Effector memory CD8-positive, alpha-beta T cell (primary cell): ENCODE measurements at regions not wholly inside any gene's neighbourhood (a gene's known extent, or its start where the extent isn't known, plus 50 kb on each side); places are given as distances from the start of the nearest gene placed in this dataset.
A peak's percentile ranks its signal among the peaks of the same experiment; 100 is the strongest.

ENCODE experiments used
- ATAC-seq: fragments of 150-1000 bp; cut with Tn5 transposase; replicated peaks from 2 replicates; pipeline ENCODE4 v1.10.0; 2021; ENCODE audit warnings: mild to moderate bottlenecking, moderate library complexity
- DNase-seq, 3 experiments: peaks; one replicate each; pipeline ENCODE4 v3.0.0; 2021
- H3K27ac Mint-ChIP-seq, 2 donors: one replicate each; pipeline ENCODE4 v1.8.0; 2022; ENCODE audit warnings: mild to moderate bottlenecking in 2 of 2, mixed read lengths in 2 of 2, moderate library complexity in 2 of 2
- H3K27me3 Mint-ChIP-seq, 2 donors: one replicate each; pipeline ENCODE4 v1.8.0; 2022; ENCODE audit warnings: mixed read lengths in 2 of 2
- H3K36me3 Mint-ChIP-seq: one replicate; pipeline ENCODE4 v1.8.0; 2022; ENCODE audit warnings: mild to moderate bottlenecking, moderate library complexity, mixed read lengths; ENCODE audit not compliant: insufficient read depth
- H3K4me1 Mint-ChIP-seq, 2 donors: one replicate each; pipeline ENCODE4 v1.8.0; 2022; ENCODE audit warnings: low read depth in 2 of 2, mixed read lengths in 2 of 2
- H3K4me3 Mint-ChIP-seq, 2 donors: one replicate each; pipeline ENCODE4 v1.8.0; 2022; ENCODE audit warnings: mild to moderate bottlenecking in 2 of 2, mixed read lengths in 2 of 2, moderate library complexity in 2 of 2
- H3K9me3 Mint-ChIP-seq, 2 donors: one replicate each; pipeline ENCODE4 v1.8.0; 2022; ENCODE audit warnings: mixed read lengths in 2 of 2

- H3K9me3 Mint-ChIP-seq, result no peaks in the 10 kb centered on the region
- ATAC-seq (no peak), DNase-seq (no peak)
- H3K4me1 Mint-ChIP-seq, result no peaks in the 10 kb centered on the region
- H3K36me3 Mint-ChIP-seq, result no peaks in the 10 kb centered on the region
- no peak overlapping the region for H3K4me3 Mint-ChIP-seq
- H3K27ac Mint-ChIP-seq, result no peak overlapping the region
- H3K27me3 Mint-ChIP-seq, result no peaks in the 10 kb centered on the region
Observed at GRCh38 chr12:75908961-75909605, 122.5 kb downstream of the PHLDA1 start.

GRCh38 chr12:75905922-75906321 is 125.7 kb downstream of the PHLDA1 start:
- no peak overlapping the region for H3K27ac Mint-ChIP-seq
- H3K9me3 Mint-ChIP-seq, result no peaks in the 10 kb centered on the region
- no peaks in the 10 kb centered on the region for H3K27me3 Mint-ChIP-seq
- H3K36me3 Mint-ChIP-seq, result no peaks in the 10 kb centered on the region
- H3K4me1 Mint-ChIP-seq, result no peaks in the 10 kb centered on the region
- no peak overlapping the region for H3K4me3 Mint-ChIP-seq
- no peak for ATAC-seq
- no peak for DNase-seq

DNA sequence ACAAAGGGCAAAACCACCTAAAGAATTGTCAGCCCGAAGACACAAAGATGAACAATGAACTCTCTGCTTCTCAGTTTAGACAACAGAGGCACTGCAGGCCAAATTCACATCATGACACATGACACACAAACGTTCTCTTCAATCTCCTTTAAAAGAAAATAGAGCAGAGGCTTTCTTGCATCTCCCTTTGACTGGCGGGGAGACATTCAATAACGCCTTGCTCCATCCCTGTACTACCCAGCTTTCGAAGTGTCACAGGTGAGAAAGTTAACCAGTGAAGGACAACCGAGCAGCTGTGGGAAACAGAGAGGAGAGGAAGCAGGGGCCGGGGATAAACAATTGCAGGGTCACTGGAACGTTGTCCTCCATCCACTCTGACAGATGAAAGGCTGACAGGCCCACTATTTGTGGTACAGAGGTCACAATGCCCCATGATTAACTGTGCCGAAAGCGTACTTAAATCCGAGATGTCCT is 130.8 kb downstream of the PHLDA1 start:
- H3K27ac Mint-ChIP-seq, result no peak overlapping the region
- H3K4me3 Mint-ChIP-seq, result no peak overlapping the region
- no peaks in the 10 kb centered on the region for H3K27me3 Mint-ChIP-seq
- H3K36me3 Mint-ChIP-seq, result no peaks in the 10 kb centered on the region
- no peaks in the 10 kb centered on the region for H3K4me1 Mint-ChIP-seq
- DNase-seq, result no peak
- H3K9me3 Mint-ChIP-seq, result no peaks in the 10 kb centered on the region
- ATAC-seq, result no peak

DNA sequence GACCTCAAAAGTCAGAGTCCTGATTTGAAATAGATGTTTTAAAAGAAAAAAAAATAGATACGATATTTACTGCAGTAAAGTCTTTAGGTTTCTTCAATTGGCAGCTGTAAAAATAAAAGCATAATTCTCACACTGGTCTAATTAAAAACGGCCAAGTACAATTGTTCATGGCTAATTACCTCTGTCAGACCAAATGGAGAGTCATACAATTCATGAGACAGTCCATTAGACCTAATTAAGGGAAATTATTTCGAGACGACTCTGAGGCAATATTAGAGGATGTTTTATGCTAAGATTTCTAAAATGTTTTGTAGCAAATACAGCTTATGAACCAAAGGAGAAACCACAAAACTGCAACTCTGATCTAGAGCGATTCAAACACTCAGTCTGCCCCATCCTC is 131.3 kb downstream of the PHLDA1 start:
- Mint-ChIP-seq H3K9me3 (no peaks in the 10 kb centered on the region), H3K27me3 (no peaks in the 10 kb centered on the region), H3K4me3 (no peak overlapping the region), H3K36me3 (no peaks in the 10 kb centered on the region), H3K4me1 (no peaks in the 10 kb centered on the region), H3K27ac (no peak overlapping the region)
- ATAC-seq, result no peak
- DNase-seq, result no peak

- Mint-ChIP-seq H3K36me3 (no peaks in the 10 kb centered on the region), H3K4me3 (no peak overlapping the region), H3K27ac (no peak overlapping the region), H3K9me3 (no peaks in the 10 kb centered on the region), H3K27me3 (peaks cover 0 to 8% of the 10 kb centered on the region in 2 donors), H3K4me1 (peaks cover 0 to 3% of the 10 kb centered on the region in 2 donors)
- DNase-seq (no peak), ATAC-seq (no peak)
Observed at GRCh38 chr12:75894965-75895754, 136.4 kb downstream of the PHLDA1 start.

GRCh38 chr12:75893765-75894164 is 137.8 kb downstream of the PHLDA1 start:
- H3K9me3 Mint-ChIP-seq, result no peaks in the 10 kb centered on the region
- H3K4me1 Mint-ChIP-seq, result peaks cover 0 to 3% of the 10 kb centered on the region in 2 donors
- peaks cover 6 to 17% of the 10 kb centered on the region in 2 donors for H3K27me3 Mint-ChIP-seq
- no peak overlapping the region for H3K27ac Mint-ChIP-seq
- H3K4me3 Mint-ChIP-seq, result no peak overlapping the region
- no peak for DNase-seq
- no peaks in the 10 kb centered on the region for H3K36me3 Mint-ChIP-seq
- no peak for ATAC-seq

DNA sequence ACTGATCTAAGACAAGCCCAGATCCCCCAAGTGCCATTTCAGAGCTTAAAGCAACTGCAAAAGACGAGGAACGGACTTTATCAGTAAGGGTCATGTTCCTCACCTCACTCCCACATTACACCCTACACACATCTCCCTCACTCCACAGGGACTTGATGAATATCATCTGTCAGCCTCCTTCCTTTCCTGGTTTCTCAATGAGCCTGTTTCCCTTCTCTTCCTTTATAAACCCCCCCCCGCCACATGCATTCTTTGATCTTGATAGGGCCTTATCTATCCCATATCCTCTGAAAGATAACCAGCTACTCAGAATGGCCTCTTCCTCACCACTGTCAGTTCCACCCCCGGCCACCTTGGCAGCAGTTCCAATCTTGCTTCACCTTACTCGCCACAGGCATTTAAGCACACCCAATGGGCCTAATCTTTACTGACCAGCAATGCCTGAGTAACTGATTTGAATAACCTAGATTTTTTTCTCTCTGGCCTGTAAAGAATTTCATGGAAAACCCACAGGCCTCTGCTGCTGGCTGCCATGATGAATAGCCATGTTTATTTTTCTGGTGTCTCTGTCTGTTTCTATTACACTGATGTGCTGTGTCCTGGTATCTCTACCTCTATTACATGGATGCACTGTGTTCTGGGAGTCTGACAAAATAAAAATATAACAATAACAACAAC is 138.7 kb downstream of the PHLDA1 start:
- H3K4me1 Mint-ChIP-seq, result peaks cover 0 to 3% of the 10 kb centered on the region in 2 donors
- no peak overlapping the region for H3K27ac Mint-ChIP-seq
- DNase-seq, result no peak
- H3K4me3 Mint-ChIP-seq, result no peak overlapping the region
- ATAC-seq, result no peak
- peaks cover 7 to 19% of the 10 kb centered on the region in 2 donors for H3K27me3 Mint-ChIP-seq
- no peaks in the 10 kb centered on the region for H3K36me3 Mint-ChIP-seq
- H3K9me3 Mint-ChIP-seq, result no peaks in the 10 kb centered on the region

- no peak for ATAC-seq
- Mint-ChIP-seq H3K9me3 (no peaks in the 10 kb centered on the region), H3K27me3 (peaks cover 7 to 19% of the 10 kb centered on the region in 2 donors), H3K27ac (peak overlapping the region in 1 of 2 donors; percentile 14), H3K4me1 (peaks cover 0 to 3% of the 10 kb centered on the region in 2 donors), H3K36me3 (no peaks in the 10 kb centered on the region), H3K4me3 (no peak overlapping the region)
- no peak for DNase-seq
Observed at GRCh38 chr12:75891072-75891471, 140.5 kb downstream of the PHLDA1 start.

DNA sequence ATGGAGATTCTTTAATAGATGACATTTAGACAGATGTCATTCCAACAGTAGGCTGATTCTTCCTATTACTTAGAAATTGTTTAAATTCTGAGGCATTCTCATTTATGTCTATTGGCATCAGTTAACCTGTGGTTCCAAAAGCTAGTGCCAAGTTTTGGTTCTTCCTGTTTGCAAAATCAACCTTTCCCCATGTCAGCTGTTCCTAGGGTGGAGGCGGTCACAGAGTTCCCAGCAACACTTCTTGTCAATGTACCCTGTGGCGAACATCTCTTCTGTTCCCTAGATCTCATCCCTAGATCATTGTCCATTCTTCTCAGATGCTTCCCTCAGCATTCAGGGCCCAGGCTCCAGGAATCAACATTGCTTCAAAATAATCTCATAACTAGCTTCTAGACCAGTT is 140.9 kb downstream of the PHLDA1 start:
- no peak for ATAC-seq
- Mint-ChIP-seq H3K4me3 (no peak overlapping the region), H3K9me3 (no peaks in the 10 kb centered on the region), H3K27me3 (peaks cover 7 to 19% of the 10 kb centered on the region in 2 donors), H3K4me1 (peaks cover 0 to 3% of the 10 kb centered on the region in 2 donors), H3K36me3 (no peaks in the 10 kb centered on the region), H3K27ac (no peak overlapping the region)
- no peak for DNase-seq

GRCh38 chr12:75890141-75890540 is 141.4 kb downstream of the PHLDA1 start:
- H3K27me3 Mint-ChIP-seq, result peaks cover 7 to 19% of the 10 kb centered on the region in 2 donors
- no peak for ATAC-seq
- no peaks in the 10 kb centered on the region for H3K9me3 Mint-ChIP-seq
- no peak overlapping the region for H3K4me3 Mint-ChIP-seq
- no peaks in the 10 kb centered on the region for H3K36me3 Mint-ChIP-seq
- no peak overlapping the region for H3K27ac Mint-ChIP-seq
- peaks cover 0 to 3% of the 10 kb centered on the region in 2 donors for H3K4me1 Mint-ChIP-seq
- no peak for DNase-seq

DNA sequence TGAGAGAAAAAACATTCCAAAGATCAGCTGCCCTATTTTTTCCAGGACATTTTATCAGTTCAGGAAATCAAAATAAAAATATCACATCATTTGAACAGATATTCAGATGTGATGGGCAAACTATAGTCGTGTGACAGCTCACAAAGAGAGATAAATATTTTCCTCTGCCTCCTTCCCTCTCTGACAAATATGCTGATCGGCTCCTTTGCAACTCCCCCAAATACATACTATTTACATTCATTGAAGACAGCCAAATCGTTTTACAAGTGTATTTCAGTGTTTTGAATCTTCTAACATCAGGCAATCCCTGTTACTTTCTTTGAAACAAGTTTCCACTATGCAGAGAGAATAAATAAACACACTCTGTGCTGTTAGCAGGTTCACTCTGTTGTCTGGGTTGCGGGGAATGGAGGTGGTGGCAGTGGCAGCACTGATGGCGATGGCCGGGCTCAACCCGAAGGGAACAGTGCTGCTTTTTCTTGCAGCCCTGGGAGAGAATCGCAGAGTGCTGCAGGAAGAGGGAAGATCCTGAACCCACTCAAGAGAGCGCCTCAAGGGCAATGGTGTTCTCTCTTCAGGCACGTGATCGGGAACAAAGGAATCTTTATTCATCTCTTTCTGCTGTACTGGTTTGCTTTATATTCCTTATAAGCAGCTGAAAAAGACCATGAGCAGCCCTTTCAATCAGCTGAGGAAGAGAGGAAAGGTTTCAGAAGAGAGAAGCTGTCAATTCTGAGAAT is 142.5 kb downstream of the PHLDA1 start:
- Mint-ChIP-seq H3K36me3 (no peaks in the 10 kb centered on the region), H3K4me3 (no peak overlapping the region), H3K4me1 (peaks cover 0 to 3% of the 10 kb centered on the region in 2 donors), H3K27ac (no peak overlapping the region), H3K9me3 (no peaks in the 10 kb centered on the region), H3K27me3 (peaks cover 7 to 19% of the 10 kb centered on the region in 2 donors)
- no peak for DNase-seq
- no peak for ATAC-seq

GRCh38 chr12:75888399-75888798 is 143.2 kb downstream of the PHLDA1 start:
- no peaks in the 10 kb centered on the region for H3K9me3 Mint-ChIP-seq
- H3K4me1 Mint-ChIP-seq, result peaks cover 0 to 3% of the 10 kb centered on the region in 2 donors
- peaks cover 7 to 19% of the 10 kb centered on the region in 2 donors for H3K27me3 Mint-ChIP-seq
- DNase-seq (no peak), ATAC-seq (no peak)
- no peaks in the 10 kb centered on the region for H3K36me3 Mint-ChIP-seq
- no peak overlapping the region for H3K27ac Mint-ChIP-seq
- H3K4me3 Mint-ChIP-seq, result no peak overlapping the region

GRCh38 chr12:75887979-75888378 is 143.6 kb downstream of the PHLDA1 start:
- H3K4me3 Mint-ChIP-seq, result no peak overlapping the region
- DNase-seq, result no peak

More at GRCh38 chr12:75887979-75888378, 143.6 kb downstream of the PHLDA1 start:
- Mint-ChIP-seq H3K27me3 (peaks cover 7 to 19% of the 10 kb centered on the region in 2 donors), H3K4me1 (peaks cover 0 to 3% of the 10 kb centered on the region in 2 donors), H3K36me3 (no peaks in the 10 kb centered on the region), H3K27ac (no peak overlapping the region), H3K9me3 (no peaks in the 10 kb centered on the region)
- ATAC-seq, result no peak
